H1 (cell line): ENCODE measurements at regions not wholly inside any gene's neighbourhood (a gene's known extent, or its start where the extent isn't known, plus 50 kb on each side); places are given as distances from the start of the nearest gene placed in this dataset.

Experiments
- CTCF ChIA-PET: fragments of 300-600 bp; sonication (Branson Sonifier 250); formaldehyde crosslinking; loops from one replicate; lab custom pipeline; 2021; ENCODE audit not compliant: partially characterized antibody; lab: Charles Lee
- POLR2A ChIA-PET: fragments of 300-600 bp; sonication (Branson Sonifier 250); formaldehyde crosslinking; loops from one replicate; lab custom pipeline; 2021; ENCODE audit warnings: inconsistent platforms; ENCODE audit not compliant: partially characterized antibody; lab: Charles Lee
- DNase-seq, 2 experiments: peaks; one replicate each; pipeline versions ENCODE4 v3.0.0 to v3.0.0-alpha.2; 2010 to 2022; ENCODE audit warnings: low spot score in 2 of 2, low read depth in 1 of 2, mixed read lengths in 1 of 2
- FAIRE-seq: peaks from 2 replicates; lab custom pipeline; 2011; peaks lifted over from hg19 to GRCh38; lab: Jason Lieb, UNC
- H2AFZ ChIP-seq: 2 replicates; pipeline ENCODE4 v1.8.1; 2012; ENCODE audit warnings: low read length, inconsistent platforms
- H2AK5ac ChIP-seq: 2 replicates; pipeline ENCODE4 v1.6.1; 2013; ENCODE audit warnings: low read depth, low read length
- H2BK120ac ChIP-seq: replicated peaks from 2 replicates; pipeline ENCODE3; 2013; ENCODE audit warnings: low read depth, low read length, inconsistent platforms
- H2BK12ac ChIP-seq: 2 replicates; pipeline ENCODE4 v1.6.1; 2013; ENCODE audit warnings: low read depth, low read length
- H2BK15ac ChIP-seq: 2 replicates; pipeline ENCODE4 v1.6.1; 2013; ENCODE audit warnings: low read length
- H2BK20ac ChIP-seq: 2 replicates; pipeline ENCODE4 v1.6.1; 2013; ENCODE audit warnings: low read length
- H2BK5ac ChIP-seq: 2 replicates; pipeline ENCODE4 v1.6.1; 2013; ENCODE audit warnings: low read depth, low read length
- H3K14ac ChIP-seq: 2 replicates; pipeline ENCODE4 v1.6.1; 2013; ENCODE audit warnings: inconsistent platforms; ENCODE audit not compliant: insufficient read length
- H3K18ac ChIP-seq: 2 replicates; pipeline ENCODE4 v1.6.1; 2013; ENCODE audit warnings: low read length; ENCODE audit errors: extremely low read depth
- H3K23ac ChIP-seq: 2 replicates; pipeline ENCODE4 v1.6.1; 2013; ENCODE audit warnings: inconsistent platforms; ENCODE audit not compliant: insufficient read length
- H3K23me2 ChIP-seq: 2 replicates; pipeline ENCODE4 v1.6.1; 2013; ENCODE audit warnings: low read depth, low read length
- H3K27ac ChIP-seq: 2 replicates; pipeline ENCODE4 v1.6.1; 2011; ENCODE audit warnings: low read depth, low read length, inconsistent platforms
- H3K27me3 ChIP-seq, 4 experiments: replicated peaks in 1 of 4; 1 replicate in 1 of 4; 2 replicates in 3 of 4; pipeline versions ENCODE4 v1.6.1 to v1.8.1; 2011 to 2013; ENCODE audit warnings: low read length in 3 of 4, mild to moderate bottlenecking in 3 of 4, inconsistent platforms in 2 of 4, mixed read lengths in 2 of 4, moderate library complexity in 1 of 4; ENCODE audit not compliant: control insufficient read depth in 3 of 4, insufficient read depth in 3 of 4; ENCODE audit errors: extremely low read depth in 1 of 4
- H3K36me3 ChIP-seq, 4 experiments: 2 replicates each; pipeline versions ENCODE4 v1.6.1 to v1.8.1; 2011 to 2013; ENCODE audit warnings: mild to moderate bottlenecking in 4 of 4, low read length in 3 of 4, moderate library complexity in 2 of 4, control low read depth in 1 of 4, inconsistent platforms in 1 of 4; ENCODE audit not compliant: insufficient read depth in 4 of 4, control insufficient read depth in 2 of 4
- H3K4ac ChIP-seq: replicated peaks from 2 replicates; pipeline ENCODE3; 2013; ENCODE audit warnings: low read length, low read depth, mixed read lengths, inconsistent platforms; ENCODE audit not compliant: insufficient read length
- H3K4me1 ChIP-seq, 4 experiments: replicated peaks in 1 of 4; 1 replicate in 1 of 4; 2 replicates in 3 of 4; pipeline versions ENCODE4 v1.6.1 to v1.8.1; 2011 to 2013; ENCODE audit warnings: low read length in 3 of 4, inconsistent platforms in 2 of 4, mixed read lengths in 1 of 4; ENCODE audit not compliant: insufficient read depth in 4 of 4, control insufficient read depth in 3 of 4
- H3K4me2 ChIP-seq, 2 experiments: 2 replicates each; pipeline versions ENCODE4 v1.6.1 to v1.8.1; 2011 to 2013; ENCODE audit warnings: low read depth in 2 of 2, low read length in 2 of 2, control low read depth in 1 of 2, inconsistent platforms in 1 of 2, mild to moderate bottlenecking in 1 of 2; ENCODE audit not compliant: insufficient read depth in 1 of 2
- H3K4me3 ChIP-seq, 4 experiments: fragments of 200-600, 300-600 bp in 1 of 4; sonication (generic), shearing (Covaris generic), sonication (Bioruptor Twin) in 1 of 4; 2 replicates each; pipeline versions ENCODE4 v1.5.1 to v1.8.1; 2011 to 2016; ENCODE audit warnings: low read length in 4 of 4, low read depth in 3 of 4, control low read depth in 2 of 4, inconsistent platforms in 2 of 4, mild to moderate bottlenecking in 2 of 4, mixed read lengths in 1 of 4, moderate library complexity in 1 of 4; ENCODE audit not compliant: insufficient read depth in 2 of 4; ENCODE audit errors: extremely low read depth in 1 of 4
- H3K56ac ChIP-seq: replicated peaks from 2 replicates; pipeline ENCODE3; 2013; ENCODE audit warnings: low read depth, mild to moderate bottlenecking, mixed read lengths, low read length, inconsistent platforms; ENCODE audit not compliant: insufficient read length
- H3K79me1 ChIP-seq: 2 replicates; pipeline ENCODE4 v1.6.1; 2013; ENCODE audit warnings: low read depth, low read length, control low read depth
- H3K79me2 ChIP-seq, 2 experiments: 2 replicates each; pipeline versions ENCODE4 v1.6.1 to v1.8.1; 2012 to 2013; ENCODE audit warnings: low read length in 2 of 2, mild to moderate bottlenecking in 2 of 2, inconsistent platforms in 1 of 2; ENCODE audit not compliant: insufficient read depth in 2 of 2, control insufficient read depth in 1 of 2
- H3K9ac ChIP-seq, 4 experiments: replicated peaks in 1 of 4; 1 replicate in 1 of 4; 2 replicates in 3 of 4; pipeline versions ENCODE4 v1.6.1 to v1.8.1; 2011 to 2013; ENCODE audit warnings: low read depth in 3 of 4, low read length in 3 of 4, control low read depth in 2 of 4, mild to moderate bottlenecking in 2 of 4, moderate library complexity in 2 of 4, inconsistent platforms in 1 of 4; ENCODE audit errors: extremely low read depth in 1 of 4
- H3K9me3 ChIP-seq, 2 experiments: 2 replicates each; pipeline versions ENCODE4 v1.6.1 to v1.8.1; 2012 to 2013; ENCODE audit warnings: mild to moderate bottlenecking in 2 of 2, moderate library complexity in 2 of 2, control low read depth in 1 of 2, inconsistent platforms in 1 of 2, low read depth in 1 of 2, low read length in 1 of 2, mixed read lengths in 1 of 2; ENCODE audit not compliant: insufficient read depth in 2 of 2
- H4K20me1 ChIP-seq, 2 experiments: replicated peaks in 1 of 2; 2 replicates each; pipeline versions ENCODE3 to v1.8.1; 2011 to 2013; ENCODE audit warnings: inconsistent platforms in 2 of 2, low read length in 2 of 2, mild to moderate bottlenecking in 1 of 2; ENCODE audit not compliant: insufficient read depth in 2 of 2, control insufficient read depth in 1 of 2
- H4K5ac ChIP-seq: 2 replicates; pipeline ENCODE4 v1.6.1; 2013; ENCODE audit warnings: low read length, low read depth, mixed read lengths, inconsistent platforms; ENCODE audit not compliant: insufficient read length
- H4K8ac ChIP-seq: 2 replicates; pipeline ENCODE4 v1.8.0; 2013; ENCODE audit warnings: mild to moderate bottlenecking, moderate library complexity, low read length, inconsistent platforms; ENCODE audit not compliant: insufficient read depth; ENCODE audit errors: extremely low read depth
- H4K91ac ChIP-seq: replicated peaks from 2 replicates; pipeline ENCODE3; 2013; ENCODE audit warnings: low read length, mixed read lengths, inconsistent platforms; ENCODE audit not compliant: insufficient read length
- CTBP2 ChIP-seq: IDR thresholded peaks from 2 replicates; pipeline ENCODE4 v1.7.0; 2011; ENCODE audit warnings: borderline replicate concordance, mild to moderate bottlenecking, moderate library complexity, mixed read lengths, low read length; ENCODE audit not compliant: insufficient read depth, insufficient read length
- HDAC2 ChIP-seq, 2 experiments: fragments of 300-600 bp in 1 of 2; sonication (generic) in 1 of 2; IDR thresholded peaks; 2 replicates each; pipeline ENCODE4 v1.6.1; 2011 to 2012; ENCODE audit warnings: low read depth in 2 of 2, low read length in 2 of 2, mild to moderate bottlenecking in 2 of 2, moderate library complexity in 2 of 2, borderline replicate concordance in 1 of 2, inconsistent platforms in 1 of 2
- KDM4A ChIP-seq: IDR thresholded peaks from one replicate; pipeline ENCODE4 v1.7.1; 2012; ENCODE audit warnings: low read depth, mild to moderate bottlenecking, moderate library complexity, low read length, inconsistent platforms; ENCODE audit not compliant: severe bottlenecking
- KDM5A ChIP-seq: fragments of 200-600 bp; IDR thresholded peaks from 2 replicates; pipeline ENCODE4 v1.7.1; 2012; ENCODE audit warnings: mild to moderate bottlenecking, low read length, inconsistent platforms, mixed read lengths
- MAFK ChIP-seq: IDR thresholded peaks from 2 replicates; pipeline ENCODE4 v1.6.1; 2012; ENCODE audit warnings: low read depth, mild to moderate bottlenecking, improper control_type of control experiment, low read length
- SAP30 ChIP-seq: fragments of 300-600 bp; sonication (generic); IDR thresholded peaks from 2 replicates; pipeline ENCODE4 v1.7.1; 2012; ENCODE audit warnings: low read length, moderate library complexity, mild to moderate bottlenecking, inconsistent platforms; ENCODE audit not compliant: insufficient read depth, insufficient replicate concordance
- SP1 ChIP-seq: IDR thresholded peaks from 2 replicates; pipeline ENCODE4 v1.6.1; 2011; ENCODE audit warnings: low read depth, low read length
- TBP ChIP-seq: IDR thresholded peaks from 2 replicates; pipeline ENCODE4 v1.6.1; 2011; ENCODE audit warnings: low read depth, low read length, improper control_type of control experiment
- TEAD4 ChIP-seq: IDR thresholded peaks from 2 replicates; pipeline ENCODE4 v1.6.1; 2012; ENCODE audit warnings: low read depth, low read length, inconsistent platforms, mixed read lengths
- WGBS, 2 experiments: shearing (Covaris generic) in 1 of 2; methylation state at CpG; one replicate each; pipeline versions ENCODE4 v1.1.6 to v1.1.7; 2013 to 2015; ENCODE audit warnings: low lambda C conversion rate in 2 of 2, mixed read lengths in 2 of 2, inconsistent platforms in 1 of 2, low coverage in 1 of 2, missing lambda C conversion rate in 1 of 2; ENCODE audit not compliant: insufficient replicate concordance in 2 of 2, insufficient coverage in 1 of 2, insufficient read length in 1 of 2; ENCODE audit errors: extremely low coverage in 1 of 2, missing lambda C conversion rate in 1 of 2; 5-methylcytosine and 5-hydroxymethylcytosine counted together
- TF ChIP-seq, protein P1 (sequence below): IDR thresholded peaks from 2 replicates; pipeline ENCODE4 v1.6.1; 2012; ENCODE audit warnings: inconsistent platforms
- TF ChIP-seq, protein P2 (sequence below): IDR thresholded peaks from 2 replicates; pipeline ENCODE4 v1.6.1; 2012; ENCODE audit warnings: low read length, inconsistent platforms

DNA sequence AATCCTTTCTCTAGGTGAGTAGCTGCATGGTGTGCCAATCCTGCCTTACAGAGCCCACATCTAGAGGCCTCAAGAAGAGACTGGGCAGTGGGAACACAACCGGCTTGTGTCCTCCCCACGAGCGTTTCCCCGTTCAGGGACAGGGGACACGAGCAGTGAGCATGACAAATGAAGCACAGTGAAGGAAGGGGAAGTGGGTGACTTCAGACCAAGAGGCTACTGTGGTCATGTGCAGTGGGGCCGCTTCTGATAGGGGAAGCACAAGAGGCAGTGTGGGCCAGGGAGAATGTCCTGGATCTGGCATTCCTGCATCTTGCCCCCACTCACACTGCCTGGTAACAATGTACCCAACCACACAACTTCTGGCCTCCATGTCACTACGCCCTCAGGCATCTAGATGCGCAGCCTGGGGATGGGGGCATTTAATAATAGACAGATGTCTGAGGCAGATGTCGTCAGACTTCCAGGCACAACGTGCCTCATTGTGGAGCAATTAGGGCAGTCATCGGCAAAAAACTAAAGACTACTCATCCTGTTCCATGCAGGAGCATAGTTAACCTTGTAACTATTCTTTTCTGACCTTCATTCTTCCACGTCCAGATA, 155.6 kb upstream of the NBPF11 start:
- Histone ChIP-seq H2BK20ac (no peak overlapping the region), H2BK120ac (no peak overlapping the region), H4K91ac (no peak overlapping the region), H3K4ac (peak overlapping the region; percentile 8), H2BK5ac (no peak overlapping the region), H4K5ac (no peak overlapping the region), H3K4me1 (no peaks in the 10 kb centered on the region), H3K23ac (no peak overlapping the region), H2AK5ac (no peak overlapping the region), H2AFZ (no peak overlapping the region), H3K9me3 (no peaks in the 10 kb centered on the region), H2BK12ac (no peak overlapping the region), H3K79me1 (no peaks in the 10 kb centered on the region), H3K27ac (no peak overlapping the region), H3K9ac (no peak overlapping the region), H3K36me3 (no peaks in the 10 kb centered on the region), H3K27me3 (peaks cover 9 to 39% (median 24%) of the 10 kb centered on the region in 4 experiments), H3K4me2 (no peak overlapping the region), H4K8ac (no peak overlapping the region), H3K23me2 (peaks cover 3% of the 10 kb centered on the region; the same call in 1 of the 2 replicates), H2BK15ac (no peak overlapping the region), H3K18ac (no peak overlapping the region; the same call in 1 of the 2 replicates), H3K56ac (no peak overlapping the region), H3K4me3 (no peak overlapping the region), H4K20me1 (no peaks in the 10 kb centered on the region), H3K79me2 (no peaks in the 10 kb centered on the region), H3K14ac (no peak overlapping the region)
- DNase-seq = no peak
- POLR2A ChIA-PET = interaction anchor here (1.2 to 5.1 kb wide), 4 partner anchors 10 to 44 kb away, joined by 3 to 31 read pairs (median 6); no protein-coding TSS in a partner anchor
- 86% methylated on average over 12 of the region's 12 CpGs; no CpG with 5 or more reads in 1 of the 2 experiments for WGBS, 2 experiments
- CTCF ChIA-PET = no interaction called here
- FAIRE-seq = no peak
- TF ChIP-seq MAFK = no peak
- TF ChIP-seq TEAD4 = no peak
- TF ChIP-seq SAP30 = no peak
- no peak for TF ChIP-seq CTBP2
- no peak for TF ChIP-seq HDAC2 (IDR thresholded peaks at IDR 0.05; ENCODE audit: borderline replicate concordance in 1 of 2, low read depth in 2 of 2, low read length in 2 of 2)
- TF ChIP-seq SP1 = no peak
- TF ChIP-seq, protein P1, sequence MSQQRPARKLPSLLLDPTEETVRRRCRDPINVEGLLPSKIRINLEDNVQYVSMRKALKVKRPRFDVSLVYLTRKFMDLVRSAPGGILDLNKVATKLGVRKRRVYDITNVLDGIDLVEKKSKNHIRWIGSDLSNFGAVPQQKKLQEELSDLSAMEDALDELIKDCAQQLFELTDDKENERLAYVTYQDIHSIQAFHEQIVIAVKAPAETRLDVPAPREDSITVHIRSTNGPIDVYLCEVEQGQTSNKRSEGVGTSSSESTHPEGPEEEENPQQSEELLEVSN = no peak
- no peak for TF ChIP-seq KDM4A
- no peak for TF ChIP-seq TBP
- TF ChIP-seq KDM5A = no peak
- TF ChIP-seq, protein P2, sequence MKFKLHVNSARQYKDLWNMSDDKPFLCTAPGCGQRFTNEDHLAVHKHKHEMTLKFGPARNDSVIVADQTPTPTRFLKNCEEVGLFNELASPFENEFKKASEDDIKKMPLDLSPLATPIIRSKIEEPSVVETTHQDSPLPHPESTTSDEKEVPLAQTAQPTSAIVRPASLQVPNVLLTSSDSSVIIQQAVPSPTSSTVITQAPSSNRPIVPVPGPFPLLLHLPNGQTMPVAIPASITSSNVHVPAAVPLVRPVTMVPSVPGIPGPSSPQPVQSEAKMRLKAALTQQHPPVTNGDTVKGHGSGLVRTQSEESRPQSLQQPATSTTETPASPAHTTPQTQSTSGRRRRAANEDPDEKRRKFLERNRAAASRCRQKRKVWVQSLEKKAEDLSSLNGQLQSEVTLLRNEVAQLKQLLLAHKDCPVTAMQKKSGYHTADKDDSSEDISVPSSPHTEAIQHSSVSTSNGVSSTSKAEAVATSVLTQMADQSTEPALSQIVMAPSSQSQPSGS = no peak
